ENCODE measurements at regions not wholly inside any gene's neighbourhood (a gene's known extent, or its start where the extent isn't known, plus 50 kb on each side); places are given as distances from the start of the nearest gene placed in this dataset.

- ATAC-seq (no peak), DNase-seq (no peak)
- Histone ChIP-seq H3K27ac (no peak overlapping the region), H3K4me1 (no peaks in the 10 kb centered on the region), H3K27me3 (no peaks in the 10 kb centered on the region), H3K4me3 (no peak overlapping the region), H3K9me3 (no peaks in the 10 kb centered on the region), H3K36me3 (no peaks in the 10 kb centered on the region)
- WGBS (ENCODE audit: insufficient coverage, low coverage, low lambda C conversion rate, missing lambda C conversion rate), result 21% methylated on average over 4 of the region's 9 CpGs
- intact Hi-C loops (cut with DNase I), result no loop called here
- TF ChIP-seq, protein P1, sequence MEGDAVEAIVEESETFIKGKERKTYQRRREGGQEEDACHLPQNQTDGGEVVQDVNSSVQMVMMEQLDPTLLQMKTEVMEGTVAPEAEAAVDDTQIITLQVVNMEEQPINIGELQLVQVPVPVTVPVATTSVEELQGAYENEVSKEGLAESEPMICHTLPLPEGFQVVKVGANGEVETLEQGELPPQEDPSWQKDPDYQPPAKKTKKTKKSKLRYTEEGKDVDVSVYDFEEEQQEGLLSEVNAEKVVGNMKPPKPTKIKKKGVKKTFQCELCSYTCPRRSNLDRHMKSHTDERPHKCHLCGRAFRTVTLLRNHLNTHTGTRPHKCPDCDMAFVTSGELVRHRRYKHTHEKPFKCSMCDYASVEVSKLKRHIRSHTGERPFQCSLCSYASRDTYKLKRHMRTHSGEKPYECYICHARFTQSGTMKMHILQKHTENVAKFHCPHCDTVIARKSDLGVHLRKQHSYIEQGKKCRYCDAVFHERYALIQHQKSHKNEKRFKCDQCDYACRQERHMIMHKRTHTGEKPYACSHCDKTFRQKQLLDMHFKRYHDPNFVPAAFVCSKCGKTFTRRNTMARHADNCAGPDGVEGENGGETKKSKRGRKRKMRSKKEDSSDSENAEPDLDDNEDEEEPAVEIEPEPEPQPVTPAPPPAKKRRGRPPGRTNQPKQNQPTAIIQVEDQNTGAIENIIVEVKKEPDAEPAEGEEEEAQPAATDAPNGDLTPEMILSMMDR (IDR thresholded peaks at IDR 0.05), result no peak
- no peak for TF ChIP-seq POLR2A (IDR thresholded peaks at IDR 0.05)
These were observed 186.2 kb downstream of the RBFOX3 start for GRCh38 chr17:79424471-79425185.

GRCh38 chr17:79423811-79424465 is 186.9 kb downstream of the RBFOX3 start:
- no peaks in the 10 kb centered on the region for H3K4me1 ChIP-seq
- no peak for ATAC-seq

GRCh38 chr17:79422236-79422635 is 188.6 kb downstream of the RBFOX3 start:
- Histone ChIP-seq H3K36me3 (no peaks in the 10 kb centered on the region), H3K9me3 (no peaks in the 10 kb centered on the region), H3K27ac (no peak overlapping the region), H3K4me1 (no peaks in the 10 kb centered on the region), H3K27me3 (no peaks in the 10 kb centered on the region), H3K4me3 (no peak overlapping the region)
- TF ChIP-seq, protein P1 (IDR thresholded peaks at IDR 0.05), result no peak
- no peak for TF ChIP-seq POLR2A (IDR thresholded peaks at IDR 0.05)
- intact Hi-C loops (cut with DNase I), result no loop called here
- ATAC-seq (no peak), DNase-seq (no peak)
- no CpG with 5 or more reads among the region's 15 CpGs for WGBS (ENCODE audit: insufficient coverage, low coverage, low lambda C conversion rate, missing lambda C conversion rate)

More at GRCh38 chr17:79423811-79424465, 186.9 kb downstream of the RBFOX3 start:
- no peak overlapping the region for H3K27ac ChIP-seq
- no peak for DNase-seq
- WGBS (ENCODE audit: insufficient coverage, low coverage, low lambda C conversion rate, missing lambda C conversion rate), result 32% methylated on average over 5 of the region's 18 CpGs
- no peaks in the 10 kb centered on the region for H3K27me3 ChIP-seq
- intact Hi-C loops (cut with DNase I), result no loop called here
- TF ChIP-seq POLR2A (IDR thresholded peaks at IDR 0.05), result no peak
- no peak overlapping the region for H3K4me3 ChIP-seq
- no peaks in the 10 kb centered on the region for H3K9me3 ChIP-seq
- H3K36me3 ChIP-seq, result no peaks in the 10 kb centered on the region

DNA sequence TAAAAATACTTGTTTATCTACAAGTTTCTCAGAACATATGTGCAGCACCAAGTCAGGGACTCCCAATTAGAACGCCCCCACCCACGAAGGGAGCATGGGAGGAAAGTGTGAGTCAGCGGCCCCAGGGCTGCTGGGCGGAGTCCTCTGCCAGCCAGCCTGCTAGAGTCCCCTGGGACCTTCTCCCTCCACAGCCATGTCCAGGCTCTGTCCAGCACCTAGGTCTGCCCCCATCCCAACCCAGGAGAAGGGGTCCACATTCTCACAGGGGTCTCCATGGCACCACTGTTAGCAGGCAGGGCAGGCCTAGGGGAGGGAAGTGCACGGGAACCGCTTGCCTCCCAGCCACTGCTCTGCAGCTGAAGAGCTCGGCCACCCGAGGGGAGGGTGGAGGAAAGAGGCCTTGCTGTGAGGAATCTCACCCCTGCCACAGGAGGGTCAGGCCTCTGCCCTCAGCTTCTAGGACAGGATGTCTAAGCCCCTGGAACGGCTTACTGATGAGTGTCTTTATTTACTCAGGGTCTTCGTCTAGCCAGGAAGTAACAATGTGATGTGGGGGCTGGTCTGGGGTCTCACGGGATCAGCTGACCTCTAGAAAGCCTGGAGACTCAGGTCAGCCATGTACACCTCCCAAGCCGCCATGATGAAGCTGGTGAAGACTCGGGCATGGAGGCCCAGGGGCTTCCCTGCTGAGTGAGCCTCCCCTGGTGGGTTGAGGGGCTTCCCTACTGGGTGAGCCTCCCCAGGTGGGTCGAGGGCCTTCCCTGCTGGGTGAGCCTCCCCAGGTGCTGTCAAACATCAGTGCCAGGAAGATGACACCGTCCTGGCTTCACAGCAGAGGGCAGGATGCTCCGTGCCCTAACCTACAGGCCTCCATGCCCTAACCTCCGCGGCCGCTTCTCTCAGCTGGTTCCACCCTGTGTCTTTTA is 190.3 kb downstream of the RBFOX3 start:
- Histone ChIP-seq H3K36me3 (no peaks in the 10 kb centered on the region), H3K4me3 (no peak overlapping the region), H3K27me3 (no peaks in the 10 kb centered on the region), H3K27ac (no peak overlapping the region), H3K4me1 (no peaks in the 10 kb centered on the region), H3K9me3 (no peaks in the 10 kb centered on the region)
- TF ChIP-seq, protein P1 (IDR thresholded peaks at IDR 0.05), result no peak
- no peak for TF ChIP-seq POLR2A (IDR thresholded peaks at IDR 0.05)
- WGBS (ENCODE audit: insufficient coverage, low coverage, low lambda C conversion rate, missing lambda C conversion rate), result 8% methylated on average over 2 of the region's 19 CpGs
- intact Hi-C loops (cut with DNase I), result no loop called here
- DNase-seq (no peak), ATAC-seq (no peak)
